A549 (cell line): ENCODE measurements at regions not wholly inside any gene's neighbourhood (a gene's known extent, or its start where the extent isn't known, plus 50 kb on each side); places are given as distances from the start of the nearest gene placed in this dataset.

Source experiments
- BHLHE40 ChIP-seq: IDR thresholded peaks from 2 replicates; pipeline ENCODE4 v1.6.1; 2012; ENCODE audit warnings: low read depth, low read length, inconsistent platforms
- CEBPB ChIP-seq, 2 experiments: fragments of >200 bp in 1 of 2; sonication (Bioruptor Twin) in 1 of 2; formaldehyde crosslinking in 1 of 2; IDR thresholded peaks; 2 replicates each; pipeline ENCODE4 v1.6.1; 2012 to 2016
- CHD2 ChIP-seq: fragments of 150-350 bp; IDR thresholded peaks from 2 replicates; pipeline ENCODE4 v1.6.1; 2014; ENCODE audit warnings: low read length; ENCODE audit not compliant: partially characterized antibody
- CTCF ChIP-seq: fragments of >200 bp; sonication (Bioruptor Twin); formaldehyde crosslinking; IDR thresholded peaks from 3 replicates; pipeline ENCODE4 v1.5.1; 2016
- EP300 ChIP-seq, 2 experiments: fragments of >200 bp; sonication (Bioruptor Twin); formaldehyde crosslinking; IDR thresholded peaks; 2 replicates in 1 of 2; 3 replicates in 1 of 2; pipeline ENCODE4 v1.6.1; 2016 to 2017
- HDAC2 ChIP-seq: fragments of 200-600 bp; sonication (generic); IDR thresholded peaks from 2 replicates; pipeline ENCODE4 v1.6.1; 2016
- MYC ChIP-seq: IDR thresholded peaks from 2 replicates; pipeline ENCODE4 v1.6.1; 2012; ENCODE audit warnings: mild to moderate bottlenecking, inconsistent platforms, low read length, improper control_type of control experiment, borderline replicate concordance
- NR3C1 ChIP-seq: fragments of >200 bp; sonication (Bioruptor Twin); formaldehyde crosslinking; IDR thresholded peaks from 3 replicates; pipeline ENCODE4 v1.6.1; 2017
- POLR2A ChIP-seq: IDR thresholded peaks from 2 replicates; pipeline ENCODE4 v1.6.1; 2012; ENCODE audit warnings: mild to moderate bottlenecking, low read length
- RCOR1 ChIP-seq: fragments of 150-350 bp; IDR thresholded peaks from 2 replicates; pipeline ENCODE4 v1.6.1; 2014; ENCODE audit warnings: antibody characterized with exemption, low read length, low read depth
- RNF2 ChIP-seq: fragments of 200-600 bp; sonication (generic); IDR thresholded peaks from 2 replicates; pipeline ENCODE4 v1.6.1; 2016; ENCODE audit warnings: low read depth, mild to moderate bottlenecking, antibody characterized with exemption, moderate library complexity, borderline replicate concordance
- SREBF2 ChIP-seq: fragments of 450-650 bp; IDR thresholded peaks from 2 replicates; pipeline ENCODE4 v1.6.1; 2014; ENCODE audit warnings: mild to moderate bottlenecking, moderate library complexity
- TF ChIP-seq, protein P1 (sequence below): IDR thresholded peaks from 2 replicates; pipeline ENCODE4 v1.6.1; 2012

DNA sequence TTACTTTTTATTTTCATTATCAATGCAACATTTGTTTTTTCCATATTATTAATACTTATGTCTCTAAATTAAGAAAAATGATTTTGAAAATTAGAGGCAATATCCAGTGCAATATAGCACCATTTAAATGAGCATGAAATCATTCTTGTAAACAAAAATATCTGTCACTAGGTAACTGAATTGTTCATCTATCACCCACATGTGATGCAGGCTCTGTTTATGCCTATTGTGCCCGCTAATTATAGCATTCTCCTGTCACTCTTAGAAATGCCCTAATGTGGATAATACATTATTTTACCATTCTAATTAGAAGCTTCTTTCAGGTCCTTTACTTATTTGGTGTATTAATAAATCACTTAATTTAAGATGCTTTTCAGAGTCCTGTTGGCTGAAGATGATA is 1332.4 kb downstream of the AACS start:
- TF ChIP-seq HDAC2 (no peak), POLR2A (no peak), EP300 (IDR thresholded peaks at IDR 0.05) (no peak), CEBPB (IDR thresholded peaks at IDR 0.05) (no peak), MYC (no peak), BHLHE40 (no peak), RNF2 (no peak), RCOR1 (no peak), SREBF2 (no peak), CTCF (no peak), NR3C1 (no peak), CHD2 (no peak)
- TF ChIP-seq, protein P1, sequence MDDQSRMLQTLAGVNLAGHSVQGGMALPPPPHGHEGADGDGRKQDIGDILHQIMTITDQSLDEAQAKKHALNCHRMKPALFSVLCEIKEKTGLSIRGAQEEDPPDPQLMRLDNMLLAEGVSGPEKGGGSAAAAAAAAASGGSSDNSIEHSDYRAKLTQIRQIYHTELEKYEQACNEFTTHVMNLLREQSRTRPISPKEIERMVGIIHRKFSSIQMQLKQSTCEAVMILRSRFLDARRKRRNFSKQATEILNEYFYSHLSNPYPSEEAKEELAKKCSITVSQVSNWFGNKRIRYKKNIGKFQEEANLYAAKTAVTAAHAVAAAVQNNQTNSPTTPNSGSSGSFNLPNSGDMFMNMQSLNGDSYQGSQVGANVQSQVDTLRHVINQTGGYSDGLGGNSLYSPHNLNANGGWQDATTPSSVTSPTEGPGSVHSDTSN, result no peak
